ENCODE measurements at regions not wholly inside any gene's neighbourhood (a gene's known extent, or its start where the extent isn't known, plus 50 kb on each side); places are given as distances from the start of the nearest gene placed in this dataset.

GRCh38 chr20:55439070-55439469, 566.2 kb downstream of the CBLN4 start:
- no peak for TF ChIP-seq CTCF (IDR thresholded peaks at IDR 0.05)
- no peak for TF ChIP-seq POLR2A (IDR thresholded peaks at IDR 0.05)
- no peak for TF ChIP-seq EP300 (IDR thresholded peaks at IDR 0.05)
